Kidney epithelial cell (primary cell): ENCODE measurements at regions not wholly inside any gene's neighbourhood (a gene's known extent, or its start where the extent isn't known, plus 50 kb on each side); places are given as distances from the start of the nearest gene placed in this dataset.

ENCODE experiments used
- DNase-seq: peaks from one replicate; pipeline ENCODE4 v3.0.0-alpha.2; 2010; ENCODE audit warnings: low read depth
- H3K27me3 ChIP-seq: 2 replicates; pipeline ENCODE4 v1.6.0; 2011; ENCODE audit warnings: low read length; ENCODE audit not compliant: control insufficient read depth, insufficient read depth
- H3K36me3 ChIP-seq: 2 replicates; pipeline ENCODE4 v1.5.1; 2011; ENCODE audit warnings: low read length; ENCODE audit not compliant: control insufficient read depth, insufficient read depth
- H3K4me3 ChIP-seq: 2 replicates; pipeline ENCODE4 v1.5.1; 2011; ENCODE audit warnings: low read depth, mild to moderate bottlenecking, control low read depth, low read length
- TF ChIP-seq, protein P1 (sequence below): IDR thresholded peaks from 2 replicates; pipeline ENCODE4 v1.5.1; 2011; ENCODE audit warnings: mild to moderate bottlenecking, moderate library complexity, low read length, control low read depth, inconsistent platforms; ENCODE audit not compliant: insufficient read depth, poor library complexity, severe bottlenecking

DNA sequence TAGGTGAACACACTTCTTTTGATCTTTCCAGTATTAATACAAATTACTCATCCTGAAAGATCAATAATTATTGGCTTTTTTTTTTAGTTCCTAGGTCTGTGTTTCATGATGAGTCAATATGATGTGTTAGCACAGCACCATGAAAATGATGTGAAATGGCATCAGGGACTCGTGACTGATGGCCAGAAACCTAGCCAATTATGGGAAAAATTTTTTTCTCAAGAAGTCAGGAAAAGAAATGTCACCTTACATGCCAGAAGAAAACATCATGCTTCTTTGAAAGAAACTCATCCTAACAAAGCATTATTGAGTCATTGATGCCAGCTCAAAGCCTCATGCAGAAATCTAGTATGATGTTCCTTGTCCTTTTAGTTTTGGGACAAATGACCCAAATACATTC is 468.3 kb upstream of the CBLB start:
- no peaks in the 10 kb centered on the region for H3K27me3 ChIP-seq
- H3K36me3 ChIP-seq: no peaks in the 10 kb centered on the region
- TF ChIP-seq, protein P1, sequence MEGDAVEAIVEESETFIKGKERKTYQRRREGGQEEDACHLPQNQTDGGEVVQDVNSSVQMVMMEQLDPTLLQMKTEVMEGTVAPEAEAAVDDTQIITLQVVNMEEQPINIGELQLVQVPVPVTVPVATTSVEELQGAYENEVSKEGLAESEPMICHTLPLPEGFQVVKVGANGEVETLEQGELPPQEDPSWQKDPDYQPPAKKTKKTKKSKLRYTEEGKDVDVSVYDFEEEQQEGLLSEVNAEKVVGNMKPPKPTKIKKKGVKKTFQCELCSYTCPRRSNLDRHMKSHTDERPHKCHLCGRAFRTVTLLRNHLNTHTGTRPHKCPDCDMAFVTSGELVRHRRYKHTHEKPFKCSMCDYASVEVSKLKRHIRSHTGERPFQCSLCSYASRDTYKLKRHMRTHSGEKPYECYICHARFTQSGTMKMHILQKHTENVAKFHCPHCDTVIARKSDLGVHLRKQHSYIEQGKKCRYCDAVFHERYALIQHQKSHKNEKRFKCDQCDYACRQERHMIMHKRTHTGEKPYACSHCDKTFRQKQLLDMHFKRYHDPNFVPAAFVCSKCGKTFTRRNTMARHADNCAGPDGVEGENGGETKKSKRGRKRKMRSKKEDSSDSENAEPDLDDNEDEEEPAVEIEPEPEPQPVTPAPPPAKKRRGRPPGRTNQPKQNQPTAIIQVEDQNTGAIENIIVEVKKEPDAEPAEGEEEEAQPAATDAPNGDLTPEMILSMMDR: no peak
- no peak for DNase-seq
- H3K4me3 ChIP-seq: no peak overlapping the region

DNA sequence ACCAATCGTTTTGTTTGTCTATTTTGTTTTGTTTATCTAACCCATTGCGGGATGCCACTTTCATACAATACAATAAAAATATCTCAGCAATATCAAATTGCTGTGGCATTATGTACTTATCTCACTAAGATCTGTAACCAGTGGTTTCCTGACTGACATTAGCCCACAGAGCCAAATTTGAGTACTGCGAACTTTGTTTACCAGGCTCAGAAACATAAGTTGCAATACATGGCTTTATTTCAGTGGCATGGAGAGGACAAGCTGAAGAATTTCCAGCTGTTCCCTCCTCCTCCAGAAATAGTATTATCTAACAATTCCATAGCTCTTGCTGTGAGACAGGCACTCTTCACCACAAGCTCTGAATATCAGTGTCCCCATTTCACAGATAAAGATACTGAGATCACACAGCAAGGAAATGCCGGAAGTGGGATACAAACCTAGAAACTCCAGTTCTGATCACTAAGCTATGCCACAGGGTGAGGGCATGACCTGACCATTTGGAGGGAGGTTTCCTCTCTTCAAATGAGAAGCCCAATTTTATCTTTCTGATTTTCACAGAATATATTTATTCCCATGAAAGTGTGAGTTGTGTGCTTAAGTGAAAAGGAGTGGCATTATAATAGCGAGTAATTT is 469.9 kb upstream of the CBLB start:
- TF ChIP-seq, protein P1: no peak
- no peaks in the 10 kb centered on the region for H3K36me3 ChIP-seq
- H3K4me3 ChIP-seq: no peak overlapping the region
- no peaks in the 10 kb centered on the region for H3K27me3 ChIP-seq
- no peak for DNase-seq

DNA sequence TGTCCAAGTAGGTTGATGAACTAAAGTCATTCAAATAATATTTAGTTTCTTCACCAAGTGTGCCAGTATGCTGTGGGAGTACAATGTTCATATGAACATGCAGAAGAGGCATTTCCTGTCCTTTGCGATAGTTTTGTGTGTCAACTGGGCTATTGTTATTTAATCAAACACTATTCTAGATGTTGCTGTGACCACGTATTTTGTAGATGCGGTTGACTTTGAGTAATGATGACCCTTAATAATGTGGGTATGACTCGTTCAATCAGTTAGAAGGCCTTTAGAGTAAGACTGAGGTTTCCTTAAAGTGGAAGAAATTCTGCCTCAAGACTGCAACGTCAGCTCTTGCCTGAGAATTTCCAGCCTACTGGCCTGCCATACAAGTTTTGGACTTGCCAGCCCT is 470.7 kb upstream of the CBLB start:
- Histone ChIP-seq H3K27me3 (no peaks in the 10 kb centered on the region), H3K4me3 (no peak overlapping the region), H3K36me3 (no peaks in the 10 kb centered on the region)
- DNase-seq: no peak
- TF ChIP-seq, protein P1: no peak

DNA sequence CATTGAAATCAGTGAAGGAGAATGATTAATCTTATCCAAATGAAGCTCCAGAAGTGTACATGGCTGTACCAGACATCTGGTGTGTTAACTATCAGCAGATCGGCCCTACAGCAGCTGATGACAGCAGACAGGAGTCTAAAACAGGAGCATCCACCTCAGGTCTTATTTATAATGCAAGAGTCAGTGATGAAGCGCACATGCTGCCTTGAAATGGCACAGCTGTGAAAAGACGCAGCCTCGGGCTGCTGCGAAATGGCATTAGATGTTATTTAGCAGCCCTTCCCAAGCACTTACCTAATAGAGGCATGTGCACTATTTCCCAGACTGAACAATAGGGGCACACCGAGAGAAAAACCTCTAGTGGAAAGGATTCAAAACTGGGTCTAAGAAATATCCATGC is 472.3 kb upstream of the CBLB start:
- Histone ChIP-seq H3K4me3 (no peak overlapping the region), H3K36me3 (no peaks in the 10 kb centered on the region), H3K27me3 (no peaks in the 10 kb centered on the region)
- TF ChIP-seq, protein P1: no peak
- DNase-seq: no peak

DNA sequence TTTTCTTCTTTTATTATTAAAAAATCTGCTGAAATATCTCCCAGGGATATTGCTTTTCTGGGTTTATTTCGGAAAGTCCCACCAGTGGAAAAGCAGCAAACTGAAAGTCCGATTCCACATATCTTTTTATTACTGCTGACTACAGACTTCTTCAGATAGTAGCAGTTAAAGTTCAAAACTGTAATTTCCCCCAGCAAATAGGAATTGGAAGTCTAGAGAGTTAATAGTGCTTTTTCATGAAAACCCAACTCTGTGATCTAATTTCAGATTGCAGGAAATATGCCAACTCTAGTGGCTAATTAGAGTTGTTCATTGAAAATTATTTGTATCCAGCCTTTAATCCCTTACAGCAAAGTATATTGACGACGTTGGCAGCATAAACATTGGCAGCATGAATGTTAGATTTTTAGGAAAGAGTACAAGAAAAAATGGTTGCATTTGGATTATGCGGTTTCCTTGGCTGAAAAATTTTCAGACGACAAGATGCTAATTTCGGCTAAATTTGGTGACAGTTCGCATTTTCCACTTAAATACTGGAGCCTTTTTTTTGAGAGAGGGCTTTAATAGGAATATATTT is 472.9 kb upstream of the CBLB start:
- H3K36me3 ChIP-seq: no peaks in the 10 kb centered on the region
- H3K27me3 ChIP-seq: no peaks in the 10 kb centered on the region
- DNase-seq: no peak
- H3K4me3 ChIP-seq: no peak overlapping the region
- TF ChIP-seq, protein P1: no peak

DNA sequence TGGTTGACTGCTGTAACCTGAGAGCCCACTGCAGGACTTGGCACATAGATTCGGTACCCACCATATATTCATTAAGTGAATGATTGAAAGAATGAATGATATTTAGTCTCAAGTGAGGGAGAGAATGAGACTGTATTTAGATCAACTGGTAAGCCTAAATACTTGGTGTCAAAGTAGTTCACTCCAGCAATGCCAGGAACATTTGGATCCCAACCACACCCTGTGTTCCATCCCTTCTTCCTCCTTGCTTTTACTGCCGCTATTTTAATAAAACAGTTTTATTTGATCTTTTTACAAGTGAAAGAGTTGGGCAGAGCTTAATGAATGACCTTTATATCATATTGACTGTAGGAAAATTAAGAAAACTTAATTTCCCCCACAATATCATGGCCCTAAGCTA is 473.6 kb upstream of the CBLB start:
- Histone ChIP-seq H3K4me3 (no peak overlapping the region), H3K36me3 (no peaks in the 10 kb centered on the region), H3K27me3 (no peaks in the 10 kb centered on the region)
- DNase-seq: no peak
- TF ChIP-seq, protein P1: no peak
